H1 (cell line): ENCODE measurements at regions not wholly inside any gene's neighbourhood (a gene's known extent, or its start where the extent isn't known, plus 50 kb on each side); places are given as distances from the start of the nearest gene placed in this dataset.

ENCODE experiments used
- CTCF ChIA-PET: fragments of 300-600 bp; sonication (Branson Sonifier 250); formaldehyde crosslinking; loops from one replicate; lab custom pipeline; 2021; ENCODE audit not compliant: partially characterized antibody; lab: Charles Lee
- POLR2A ChIA-PET: fragments of 300-600 bp; sonication (Branson Sonifier 250); formaldehyde crosslinking; loops from one replicate; lab custom pipeline; 2021; ENCODE audit warnings: inconsistent platforms; ENCODE audit not compliant: partially characterized antibody; lab: Charles Lee
- DNase-seq, 2 experiments: peaks; one replicate each; pipeline versions ENCODE4 v3.0.0 to v3.0.0-alpha.2; 2010 to 2022; ENCODE audit warnings: low spot score in 2 of 2, low read depth in 1 of 2, mixed read lengths in 1 of 2
- FAIRE-seq: peaks from 2 replicates; lab custom pipeline; 2011; peaks lifted over from hg19 to GRCh38; lab: Jason Lieb, UNC
- H2AFZ ChIP-seq: 2 replicates; pipeline ENCODE4 v1.8.1; 2012; ENCODE audit warnings: low read length, inconsistent platforms
- H2AK5ac ChIP-seq: 2 replicates; pipeline ENCODE4 v1.6.1; 2013; ENCODE audit warnings: low read depth, low read length
- H2BK120ac ChIP-seq: replicated peaks from 2 replicates; pipeline ENCODE3; 2013; ENCODE audit warnings: low read depth, low read length, inconsistent platforms
- H2BK12ac ChIP-seq: 2 replicates; pipeline ENCODE4 v1.6.1; 2013; ENCODE audit warnings: low read depth, low read length
- H2BK15ac ChIP-seq: 2 replicates; pipeline ENCODE4 v1.6.1; 2013; ENCODE audit warnings: low read length
- H2BK20ac ChIP-seq: 2 replicates; pipeline ENCODE4 v1.6.1; 2013; ENCODE audit warnings: low read length
- H2BK5ac ChIP-seq: 2 replicates; pipeline ENCODE4 v1.6.1; 2013; ENCODE audit warnings: low read depth, low read length
- H3K14ac ChIP-seq: 2 replicates; pipeline ENCODE4 v1.6.1; 2013; ENCODE audit warnings: inconsistent platforms; ENCODE audit not compliant: insufficient read length
- H3K18ac ChIP-seq: 2 replicates; pipeline ENCODE4 v1.6.1; 2013; ENCODE audit warnings: low read length; ENCODE audit errors: extremely low read depth
- H3K23ac ChIP-seq: 2 replicates; pipeline ENCODE4 v1.6.1; 2013; ENCODE audit warnings: inconsistent platforms; ENCODE audit not compliant: insufficient read length
- H3K23me2 ChIP-seq: 2 replicates; pipeline ENCODE4 v1.6.1; 2013; ENCODE audit warnings: low read depth, low read length
- H3K27ac ChIP-seq: 2 replicates; pipeline ENCODE4 v1.6.1; 2011; ENCODE audit warnings: low read depth, low read length, inconsistent platforms
- H3K27me3 ChIP-seq, 4 experiments: replicated peaks in 1 of 4; 1 replicate in 1 of 4; 2 replicates in 3 of 4; pipeline versions ENCODE4 v1.6.1 to v1.8.1; 2011 to 2013; ENCODE audit warnings: low read length in 3 of 4, mild to moderate bottlenecking in 3 of 4, inconsistent platforms in 2 of 4, mixed read lengths in 2 of 4, moderate library complexity in 1 of 4; ENCODE audit not compliant: control insufficient read depth in 3 of 4, insufficient read depth in 3 of 4; ENCODE audit errors: extremely low read depth in 1 of 4
- H3K36me3 ChIP-seq, 4 experiments: 2 replicates each; pipeline versions ENCODE4 v1.6.1 to v1.8.1; 2011 to 2013; ENCODE audit warnings: mild to moderate bottlenecking in 4 of 4, low read length in 3 of 4, moderate library complexity in 2 of 4, control low read depth in 1 of 4, inconsistent platforms in 1 of 4; ENCODE audit not compliant: insufficient read depth in 4 of 4, control insufficient read depth in 2 of 4
- H3K4ac ChIP-seq: replicated peaks from 2 replicates; pipeline ENCODE3; 2013; ENCODE audit warnings: low read length, low read depth, mixed read lengths, inconsistent platforms; ENCODE audit not compliant: insufficient read length
- H3K4me1 ChIP-seq, 4 experiments: replicated peaks in 1 of 4; 1 replicate in 1 of 4; 2 replicates in 3 of 4; pipeline versions ENCODE4 v1.6.1 to v1.8.1; 2011 to 2013; ENCODE audit warnings: low read length in 3 of 4, inconsistent platforms in 2 of 4, mixed read lengths in 1 of 4; ENCODE audit not compliant: insufficient read depth in 4 of 4, control insufficient read depth in 3 of 4
- H3K4me2 ChIP-seq, 2 experiments: 2 replicates each; pipeline versions ENCODE4 v1.6.1 to v1.8.1; 2011 to 2013; ENCODE audit warnings: low read depth in 2 of 2, low read length in 2 of 2, control low read depth in 1 of 2, inconsistent platforms in 1 of 2, mild to moderate bottlenecking in 1 of 2; ENCODE audit not compliant: insufficient read depth in 1 of 2
- H3K4me3 ChIP-seq, 4 experiments: fragments of 200-600, 300-600 bp in 1 of 4; sonication (generic), shearing (Covaris generic), sonication (Bioruptor Twin) in 1 of 4; 2 replicates each; pipeline versions ENCODE4 v1.5.1 to v1.8.1; 2011 to 2016; ENCODE audit warnings: low read length in 4 of 4, low read depth in 3 of 4, control low read depth in 2 of 4, inconsistent platforms in 2 of 4, mild to moderate bottlenecking in 2 of 4, mixed read lengths in 1 of 4, moderate library complexity in 1 of 4; ENCODE audit not compliant: insufficient read depth in 2 of 4; ENCODE audit errors: extremely low read depth in 1 of 4
- H3K56ac ChIP-seq: replicated peaks from 2 replicates; pipeline ENCODE3; 2013; ENCODE audit warnings: low read depth, mild to moderate bottlenecking, mixed read lengths, low read length, inconsistent platforms; ENCODE audit not compliant: insufficient read length
- H3K79me1 ChIP-seq: 2 replicates; pipeline ENCODE4 v1.6.1; 2013; ENCODE audit warnings: low read depth, low read length, control low read depth
- H3K79me2 ChIP-seq, 2 experiments: 2 replicates each; pipeline versions ENCODE4 v1.6.1 to v1.8.1; 2012 to 2013; ENCODE audit warnings: low read length in 2 of 2, mild to moderate bottlenecking in 2 of 2, inconsistent platforms in 1 of 2; ENCODE audit not compliant: insufficient read depth in 2 of 2, control insufficient read depth in 1 of 2
- H3K9ac ChIP-seq, 4 experiments: replicated peaks in 1 of 4; 1 replicate in 1 of 4; 2 replicates in 3 of 4; pipeline versions ENCODE4 v1.6.1 to v1.8.1; 2011 to 2013; ENCODE audit warnings: low read depth in 3 of 4, low read length in 3 of 4, control low read depth in 2 of 4, mild to moderate bottlenecking in 2 of 4, moderate library complexity in 2 of 4, inconsistent platforms in 1 of 4; ENCODE audit errors: extremely low read depth in 1 of 4
- H3K9me3 ChIP-seq, 2 experiments: 2 replicates each; pipeline versions ENCODE4 v1.6.1 to v1.8.1; 2012 to 2013; ENCODE audit warnings: mild to moderate bottlenecking in 2 of 2, moderate library complexity in 2 of 2, control low read depth in 1 of 2, inconsistent platforms in 1 of 2, low read depth in 1 of 2, low read length in 1 of 2, mixed read lengths in 1 of 2; ENCODE audit not compliant: insufficient read depth in 2 of 2
- H4K20me1 ChIP-seq, 2 experiments: replicated peaks in 1 of 2; 2 replicates each; pipeline versions ENCODE3 to v1.8.1; 2011 to 2013; ENCODE audit warnings: inconsistent platforms in 2 of 2, low read length in 2 of 2, mild to moderate bottlenecking in 1 of 2; ENCODE audit not compliant: insufficient read depth in 2 of 2, control insufficient read depth in 1 of 2
- H4K5ac ChIP-seq: 2 replicates; pipeline ENCODE4 v1.6.1; 2013; ENCODE audit warnings: low read length, low read depth, mixed read lengths, inconsistent platforms; ENCODE audit not compliant: insufficient read length
- H4K8ac ChIP-seq: 2 replicates; pipeline ENCODE4 v1.8.0; 2013; ENCODE audit warnings: mild to moderate bottlenecking, moderate library complexity, low read length, inconsistent platforms; ENCODE audit not compliant: insufficient read depth; ENCODE audit errors: extremely low read depth
- H4K91ac ChIP-seq: replicated peaks from 2 replicates; pipeline ENCODE3; 2013; ENCODE audit warnings: low read length, mixed read lengths, inconsistent platforms; ENCODE audit not compliant: insufficient read length
- CTCF ChIP-seq, 3 experiments: IDR thresholded peaks; 1 replicate in 2 of 3; 2 replicates in 1 of 3; pipeline versions ENCODE4 v1.5.1 to v1.6.1; 2011; ENCODE audit warnings: low read length in 3 of 3, mild to moderate bottlenecking in 3 of 3, inconsistent platforms in 2 of 3, low read depth in 1 of 3, moderate library complexity in 1 of 3; ENCODE audit not compliant: insufficient read depth in 1 of 3; ENCODE audit errors: control extremely low read depth in 1 of 3
- JUND ChIP-seq: IDR thresholded peaks from 2 replicates; pipeline ENCODE4 v1.6.1; 2011; ENCODE audit warnings: mild to moderate bottlenecking, improper control_type of control experiment, low read length
- MAX ChIP-seq: IDR thresholded peaks from 2 replicates; pipeline ENCODE4 v1.6.1; 2012; ENCODE audit warnings: inconsistent platforms
- NANOG ChIP-seq: IDR thresholded peaks from 2 replicates; pipeline ENCODE4 v1.6.1; 2011; ENCODE audit warnings: low read length, low read depth, mild to moderate bottlenecking, inconsistent platforms; ENCODE audit not compliant: insufficient read depth, poor library complexity, severe bottlenecking
- POU5F1 ChIP-seq: IDR thresholded peaks from 2 replicates; pipeline ENCODE4 v1.6.1; 2011; ENCODE audit warnings: low read depth, mild to moderate bottlenecking, low read length, moderate library complexity
- RAD21 ChIP-seq, 2 experiments: IDR thresholded peaks in 1 of 2; conservative IDR thresholded peaks in 1 of 2; 2 replicates each; pipeline ENCODE4 v1.6.1; 2011; ENCODE audit warnings: low read depth in 2 of 2, low read length in 2 of 2, improper control_type of control experiment in 1 of 2, inconsistent platforms in 1 of 2, mild to moderate bottlenecking in 1 of 2, moderate library complexity in 1 of 2
- WGBS, 2 experiments: shearing (Covaris generic) in 1 of 2; methylation state at CpG; one replicate each; pipeline versions ENCODE4 v1.1.6 to v1.1.7; 2013 to 2015; ENCODE audit warnings: low lambda C conversion rate in 2 of 2, mixed read lengths in 2 of 2, inconsistent platforms in 1 of 2, low coverage in 1 of 2, missing lambda C conversion rate in 1 of 2; ENCODE audit not compliant: insufficient replicate concordance in 2 of 2, insufficient coverage in 1 of 2, insufficient read length in 1 of 2; ENCODE audit errors: extremely low coverage in 1 of 2, missing lambda C conversion rate in 1 of 2; 5-methylcytosine and 5-hydroxymethylcytosine counted together

- H3K27ac ChIP-seq = no peak overlapping the region
- H2AFZ ChIP-seq = no peak overlapping the region
- no peak overlapping the region for H2BK20ac ChIP-seq
- WGBS, 2 experiments = 7% methylated on average over 1 of the region's 1 CpG; no CpG with 5 or more reads in 1 of the 2 experiments
- no peaks in the 10 kb centered on the region for H3K9me3 ChIP-seq
- no peak overlapping the region for H3K9ac ChIP-seq
- no peaks in the 10 kb centered on the region for H3K79me2 ChIP-seq
- H3K23ac ChIP-seq = no peak overlapping the region
- no peak overlapping the region for H2BK120ac ChIP-seq
- no peak overlapping the region for H4K8ac ChIP-seq
- peaks cover 2% of the 10 kb centered on the region; the same call in 1 of the 2 replicates for H3K23me2 ChIP-seq
- no peak overlapping the region for H3K4me2 ChIP-seq
- CTCF ChIA-PET = interaction anchor here (0.6 to 3.1 kb wide), 31 partner anchors 8 to 968 kb away, joined by 3 to 49 read pairs (median 3); no protein-coding TSS in a partner anchor
- no peaks in the 10 kb centered on the region for H3K4me1 ChIP-seq
- no peaks in the 10 kb centered on the region for H3K79me1 ChIP-seq
- no peak overlapping the region for H3K4ac ChIP-seq
- H4K91ac ChIP-seq = no peak overlapping the region
- DNase-seq = no peak
- no peak overlapping the region for H2AK5ac ChIP-seq
- peak; percentile 76 for FAIRE-seq
- H3K18ac ChIP-seq = no peak overlapping the region
- no peak overlapping the region for H2BK15ac ChIP-seq
- no peak overlapping the region for H3K4me3 ChIP-seq
- H4K20me1 ChIP-seq = no peaks in the 10 kb centered on the region
- H3K56ac ChIP-seq = no peak overlapping the region
- H3K36me3 ChIP-seq = no peaks in the 10 kb centered on the region
- H3K14ac ChIP-seq = no peak overlapping the region
- H3K27me3 ChIP-seq = no peaks in the 10 kb centered on the region
- POLR2A ChIA-PET = no interaction called here
- no peak overlapping the region for H4K5ac ChIP-seq
- no peak for TF ChIP-seq MAX
- TF ChIP-seq CTCF (IDR thresholded peaks at IDR 0.05; ENCODE audit: control extremely low read depth in 1 of 3, insufficient read depth in 1 of 3, low read depth in 1 of 3, low read length in 3 of 3) = peak in 2 of 3 experiments; percentile 70 to 75; a peak in 3 of 4 replicates
- no peak for TF ChIP-seq POU5F1
- TF ChIP-seq NANOG = no peak
- no peak for TF ChIP-seq JUND
- TF ChIP-seq RAD21 (IDR thresholded peaks at IDR 0.05 in 1 of 2, conservative IDR thresholded peaks at IDR 0.05 in 1 of 2; ENCODE audit: low read depth in 2 of 2, low read length in 2 of 2) = peak; percentile 91 to 94
- TF ChIP-seq, all 59 proteins: peak for 2
- Histone ChIP-seq H2BK12ac (no peak overlapping the region), H2BK5ac (no peak overlapping the region)
Measured at GRCh38 chr11:109939166-109939810, 153.9 kb upstream of the ZC3H12C start.
